Uterus (tissue), 3 donors: ENCODE measurements at regions not wholly inside any gene's neighbourhood (a gene's known extent, or its start where the extent isn't known, plus 50 kb on each side); places are given as distances from the start of the nearest gene placed in this dataset.

Experiments
- DNase-seq, 2 donors: peaks; one replicate each; pipeline ENCODE4 v3.0.0-alpha.2; 2019 to 2020
- H3K27ac ChIP-seq, 2 donors: fragments of 200-600 bp; sonication (generic); 1 replicate in 1 of 2; 2 replicates in 1 of 2; pipeline ENCODE4 v1.5.1; 2016 to 2018
- H3K27me3 ChIP-seq, 2 donors: fragments of 200-600 bp; sonication (generic); one replicate each; pipeline ENCODE4 v1.5.1; 2018 to 2019; ENCODE audit warnings: control low read depth in 1 of 2
- H3K36me3 ChIP-seq, 2 donors: fragments of 200-600 bp; sonication (generic); one replicate each; pipeline ENCODE4 v1.5.1; 2019; ENCODE audit warnings: control low read depth in 1 of 2
- H3K4me1 ChIP-seq, 2 donors: fragments of 200-600 bp; sonication (generic); one replicate each; pipeline ENCODE4 v1.5.1; 2018 to 2019; ENCODE audit warnings: control low read depth in 1 of 2
- H3K4me3 ChIP-seq, 2 donors: fragments of 200-600 bp; sonication (generic); 1 replicate in 1 of 2; 2 replicates in 1 of 2; pipeline ENCODE4 v1.5.1; 2018 to 2019; ENCODE audit warnings: mild to moderate bottlenecking in 1 of 2
- H3K9me3 ChIP-seq, 2 donors: fragments of 200-600 bp; sonication (generic); one replicate each; pipeline ENCODE4 v1.5.1; 2019; ENCODE audit warnings: control low read depth in 1 of 2
- CTCF ChIP-seq, 4 experiments: fragments of 200-600 bp in 2 of 4; fragments of 450-650 bp in 2 of 4; sonication (generic) in 2 of 4; IDR thresholded peaks; one replicate each; pipeline ENCODE4 v1.5.1; 2016 to 2019; ENCODE audit warnings: antibody characterized with exemption in 4 of 4, mild to moderate bottlenecking in 2 of 4, moderate library complexity in 1 of 4
- POLR2A ChIP-seq, 2 donors: fragments of 450-650 bp; IDR thresholded peaks; one replicate each; pipeline ENCODE4 v1.6.1; 2016; ENCODE audit warnings: antibody characterized with exemption in 2 of 2, mild to moderate bottlenecking in 1 of 2, moderate library complexity in 1 of 2
- intact Hi-C: fragments of 100-400 bp; cut with DNase I; formaldehyde crosslinking; loops from one replicate; pipeline ENCODE4 v1.15.1; 2023; ENCODE audit warnings: low total_unique reads
- donor health status: DM: yes; HTN: yes; CAD: no.

GRCh38 chr15:25950014-25950413 is 86.9 kb upstream of the ATP10A start:
- H3K27me3 ChIP-seq, result no peaks in the 10 kb centered on the region
- no peak overlapping the region for H3K4me3 ChIP-seq
- intact Hi-C loops, result no loop called here
- no peaks in the 10 kb centered on the region for H3K36me3 ChIP-seq
- no peaks in the 10 kb centered on the region for H3K4me1 ChIP-seq
- no peaks in the 10 kb centered on the region for H3K9me3 ChIP-seq
- no peak overlapping the region for H3K27ac ChIP-seq
- TF ChIP-seq CTCF (IDR thresholded peaks at IDR 0.05), result no peak
- TF ChIP-seq POLR2A (IDR thresholded peaks at IDR 0.05), result no peak
- no peak for DNase-seq

- TF ChIP-seq CTCF (IDR thresholded peaks at IDR 0.05) (no peak), POLR2A (IDR thresholded peaks at IDR 0.05) (no peak)
- Histone ChIP-seq H3K4me1 (no peaks in the 10 kb centered on the region), H3K4me3 (no peak overlapping the region), H3K36me3 (no peaks in the 10 kb centered on the region), H3K9me3 (no peaks in the 10 kb centered on the region), H3K27ac (no peak overlapping the region), H3K27me3 (no peaks in the 10 kb centered on the region)
- DNase-seq, result no peak
- intact Hi-C loops, result no loop called here
Measured at GRCh38 chr15:25947323-25948314, 84.5 kb upstream of the ATP10A start.

- Histone ChIP-seq H3K4me3 (no peak overlapping the region), H3K36me3 (no peaks in the 10 kb centered on the region), H3K9me3 (no peaks in the 10 kb centered on the region), H3K27me3 (no peaks in the 10 kb centered on the region), H3K27ac (no peak overlapping the region), H3K4me1 (no peaks in the 10 kb centered on the region)
- TF ChIP-seq CTCF (IDR thresholded peaks at IDR 0.05) (no peak), POLR2A (IDR thresholded peaks at IDR 0.05) (no peak)
- intact Hi-C loops, result no loop called here
- DNase-seq, result no peak
Measured at GRCh38 chr15:25946241-25946805, 83.2 kb upstream of the ATP10A start.

GRCh38 chr15:25944386-25944785 is 81.3 kb upstream of the ATP10A start:
- H3K4me1 ChIP-seq, result no peaks in the 10 kb centered on the region

More at GRCh38 chr15:25944386-25944785, 81.3 kb upstream of the ATP10A start:
- H3K27ac ChIP-seq, result no peak overlapping the region
- no peaks in the 10 kb centered on the region for H3K27me3 ChIP-seq
- no peaks in the 10 kb centered on the region for H3K36me3 ChIP-seq
- H3K9me3 ChIP-seq, result no peaks in the 10 kb centered on the region
- no peak overlapping the region for H3K4me3 ChIP-seq
- intact Hi-C loops, result no loop called here
- no peak for DNase-seq
- TF ChIP-seq CTCF (IDR thresholded peaks at IDR 0.05), result no peak
- no peak for TF ChIP-seq POLR2A (IDR thresholded peaks at IDR 0.05)
